Activated naive CD8-positive, alpha-beta T cell treated with anti-CD3 and anti-CD28 coated beads, Interleukin-2, amount 50 U/mL, for 24 hours (primary cell): ENCODE measurements at regions not wholly inside any gene's neighbourhood (a gene's known extent, or its start where the extent isn't known, plus 50 kb on each side); places are given as distances from the start of the nearest gene placed in this dataset.

Experiments used
- ATAC-seq: fragments of 150-1000 bp; cut with Tn5 transposase; one replicate; pipeline ENCODE4 v1.10.0; 2021
- DNase-seq: peaks from one replicate; pipeline ENCODE4 v3.0.0; 2021
- H3K27ac Mint-ChIP-seq: one replicate; pipeline ENCODE4 v1.8.0; 2021; ENCODE audit warnings: mild to moderate bottlenecking, mixed read lengths
- H3K27me3 Mint-ChIP-seq: one replicate; pipeline ENCODE4 v1.8.0; 2021; ENCODE audit warnings: mixed read lengths
- H3K36me3 Mint-ChIP-seq: one replicate; pipeline ENCODE4 v1.8.0; 2021; ENCODE audit warnings: low read depth, mixed read lengths
- H3K4me1 Mint-ChIP-seq: one replicate; pipeline ENCODE4 v1.8.0; 2021; ENCODE audit warnings: mixed read lengths
- H3K4me3 Mint-ChIP-seq: one replicate; pipeline ENCODE4 v1.8.0; 2021; ENCODE audit warnings: mild to moderate bottlenecking, moderate library complexity, mixed read lengths
- H3K9me3 Mint-ChIP-seq: one replicate; pipeline ENCODE4 v1.8.0; 2021; ENCODE audit warnings: mixed read lengths

DNA sequence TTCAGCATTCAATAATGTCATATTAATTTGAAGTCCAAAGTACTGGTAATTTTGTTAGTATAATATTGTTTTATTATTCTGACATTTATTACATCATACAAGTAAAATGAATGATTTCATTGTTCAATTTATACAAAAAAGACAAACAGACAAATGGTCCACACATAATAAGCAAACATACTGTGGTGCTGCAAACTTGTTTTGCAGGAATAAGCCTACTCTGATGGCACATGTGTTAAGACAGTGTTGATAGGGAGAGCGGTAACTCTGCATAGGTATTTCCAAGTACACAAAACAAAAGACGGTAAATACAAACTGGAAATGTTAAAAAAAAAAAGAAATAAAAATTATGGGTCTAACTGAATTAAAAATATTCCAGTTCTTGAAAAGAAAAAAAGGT, 59.7 kb upstream of the DPYD start:
- DNase-seq, result no peak
- Mint-ChIP-seq H3K4me3 (no peak overlapping the region), H3K27me3 (no peaks in the 10 kb centered on the region), H3K4me1 (no peaks in the 10 kb centered on the region), H3K27ac (no peak overlapping the region), H3K9me3 (no peaks in the 10 kb centered on the region), H3K36me3 (no peaks in the 10 kb centered on the region)
- ATAC-seq, result no peak

DNA sequence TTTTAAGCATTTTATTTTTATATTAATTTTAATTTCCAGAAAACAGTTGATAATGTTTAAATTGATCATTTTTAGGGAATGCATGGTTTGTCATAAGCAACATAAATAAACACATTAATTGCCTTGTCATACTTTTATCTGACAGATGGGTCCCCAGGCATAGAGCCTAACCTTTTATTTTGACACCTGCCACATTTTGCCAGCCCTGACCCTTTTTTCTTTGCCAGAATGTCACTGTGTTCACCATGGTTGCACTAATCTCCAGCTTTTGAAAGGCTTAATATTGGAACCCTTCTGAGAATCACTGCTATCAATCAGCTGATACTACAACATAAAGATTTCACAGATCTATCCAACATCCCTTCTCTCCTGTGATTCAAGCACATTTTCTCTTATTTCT, 56.0 kb upstream of the DPYD start:
- H3K9me3 Mint-ChIP-seq, result no peaks in the 10 kb centered on the region
- no peaks in the 10 kb centered on the region for H3K36me3 Mint-ChIP-seq
- H3K27me3 Mint-ChIP-seq, result no peaks in the 10 kb centered on the region
- no peak overlapping the region for H3K27ac Mint-ChIP-seq
- ATAC-seq, result no peak
- DNase-seq, result no peak
- no peak overlapping the region for H3K4me3 Mint-ChIP-seq
- no peaks in the 10 kb centered on the region for H3K4me1 Mint-ChIP-seq
